Retinal pigment epithelial cell (primary cell): ENCODE measurements at regions not wholly inside any gene's neighbourhood (a gene's known extent, or its start where the extent isn't known, plus 50 kb on each side); places are given as distances from the start of the nearest gene placed in this dataset.

Experiments used
- DNase-seq: peaks from one replicate; pipeline ENCODE4 v3.0.0-alpha.2; 2010; ENCODE audit warnings: low read depth
- H3K4me3 ChIP-seq: 2 replicates; pipeline ENCODE4 v1.5.1; 2011; ENCODE audit warnings: mild to moderate bottlenecking, low read length, control low read depth, moderate library complexity
- CTCF ChIP-seq: conservative IDR thresholded peaks from 2 replicates; pipeline ENCODE4 v1.5.1; 2011; ENCODE audit warnings: low read depth, low read length, control low read depth, inconsistent platforms

DNA sequence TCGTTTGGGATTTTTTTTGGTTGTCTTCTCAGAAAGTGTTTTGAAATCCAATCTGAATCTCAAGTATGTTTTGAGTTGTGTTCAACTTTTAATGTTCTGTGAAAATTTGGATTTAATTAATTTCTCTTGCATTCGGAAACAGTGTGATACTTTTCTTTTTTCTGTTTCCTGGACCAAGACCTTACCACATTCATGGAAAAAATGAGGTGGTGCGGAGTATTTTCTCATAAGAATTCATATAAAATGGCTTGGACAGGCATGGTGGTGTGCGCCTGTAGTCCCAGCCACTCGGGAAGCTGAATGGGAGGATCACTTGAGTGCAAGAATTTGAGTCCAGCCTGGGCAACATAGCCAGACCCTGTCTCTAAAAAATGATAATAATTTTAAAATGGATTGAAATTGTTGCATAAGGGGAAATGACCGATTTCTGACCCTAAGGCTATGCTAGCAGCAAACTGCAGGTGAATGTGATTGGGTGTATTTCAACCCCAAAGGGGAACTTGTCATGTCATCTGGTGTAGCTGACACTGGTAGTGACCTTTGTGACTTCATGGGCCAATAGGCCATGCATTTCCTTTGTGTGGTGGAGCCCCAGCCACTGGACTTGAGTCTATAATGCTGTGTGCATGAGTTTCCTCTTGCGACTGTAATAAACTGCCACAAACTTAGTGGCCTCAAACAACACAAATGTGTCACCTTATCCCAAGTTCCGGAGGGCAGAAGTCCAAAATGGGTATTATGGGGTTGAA is 123.5 kb upstream of the RFLNA start:
- DNase-seq, result no peak
- H3K4me3 ChIP-seq, result no peak overlapping the region
- no peak for TF ChIP-seq CTCF

DNA sequence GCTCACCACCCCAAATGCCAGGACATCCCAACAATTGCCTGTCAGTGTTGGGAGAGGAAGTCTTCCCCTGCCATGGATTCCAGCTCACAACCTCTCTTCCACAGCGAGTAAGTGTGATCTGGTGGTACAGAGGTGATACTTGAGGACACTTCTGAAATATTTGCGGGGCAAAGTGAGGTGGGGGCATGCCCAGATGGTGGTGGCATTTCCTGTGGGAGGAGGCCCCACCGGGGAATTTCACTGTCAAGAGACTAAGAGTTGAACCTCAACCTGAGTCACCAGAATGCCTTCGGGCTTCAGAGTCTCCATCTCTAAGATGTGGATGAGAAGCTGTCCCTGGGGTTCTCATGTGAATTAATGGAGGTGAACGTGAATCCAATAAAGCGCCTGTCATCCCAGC is 122.3 kb upstream of the RFLNA start:
- H3K4me3 ChIP-seq, result no peak overlapping the region
- DNase-seq, result no peak

GRCh38 chr12:124173692-124174091 is 121.2 kb upstream of the RFLNA start:
- no peak overlapping the region for H3K4me3 ChIP-seq
- DNase-seq, result no peak
- TF ChIP-seq CTCF, result no peak

More for the DNA sequence above, 122.3 kb upstream of the RFLNA start:
- no peak for TF ChIP-seq CTCF

- DNase-seq, result no peak
- TF ChIP-seq CTCF, result no peak
- H3K4me3 ChIP-seq, result no peak overlapping the region
These were observed 120.2 kb upstream of the RFLNA start for GRCh38 chr12:124174451-124175348.

DNA sequence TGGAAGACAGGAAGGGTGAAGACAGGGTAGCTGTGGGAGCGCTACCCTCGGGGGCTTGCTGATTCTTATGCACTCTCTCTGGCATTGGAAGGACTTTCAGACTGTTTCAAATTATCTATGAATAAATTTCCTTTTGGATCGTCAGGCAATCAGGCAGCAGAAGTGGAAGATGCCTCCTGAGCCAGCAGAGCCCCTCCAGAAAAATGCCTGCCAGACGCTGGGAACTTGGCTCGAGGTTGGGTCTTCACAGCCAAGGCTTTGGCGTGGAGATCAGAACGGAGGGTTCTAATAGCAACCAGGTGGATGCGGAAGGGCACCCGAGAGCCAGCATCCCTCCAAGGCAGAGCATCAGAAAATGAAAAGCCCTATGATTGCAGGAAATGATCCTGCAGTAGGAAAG is 119.2 kb upstream of the RFLNA start:
- TF ChIP-seq CTCF, result no peak
- H3K4me3 ChIP-seq, result no peak overlapping the region
- no peak for DNase-seq

DNA sequence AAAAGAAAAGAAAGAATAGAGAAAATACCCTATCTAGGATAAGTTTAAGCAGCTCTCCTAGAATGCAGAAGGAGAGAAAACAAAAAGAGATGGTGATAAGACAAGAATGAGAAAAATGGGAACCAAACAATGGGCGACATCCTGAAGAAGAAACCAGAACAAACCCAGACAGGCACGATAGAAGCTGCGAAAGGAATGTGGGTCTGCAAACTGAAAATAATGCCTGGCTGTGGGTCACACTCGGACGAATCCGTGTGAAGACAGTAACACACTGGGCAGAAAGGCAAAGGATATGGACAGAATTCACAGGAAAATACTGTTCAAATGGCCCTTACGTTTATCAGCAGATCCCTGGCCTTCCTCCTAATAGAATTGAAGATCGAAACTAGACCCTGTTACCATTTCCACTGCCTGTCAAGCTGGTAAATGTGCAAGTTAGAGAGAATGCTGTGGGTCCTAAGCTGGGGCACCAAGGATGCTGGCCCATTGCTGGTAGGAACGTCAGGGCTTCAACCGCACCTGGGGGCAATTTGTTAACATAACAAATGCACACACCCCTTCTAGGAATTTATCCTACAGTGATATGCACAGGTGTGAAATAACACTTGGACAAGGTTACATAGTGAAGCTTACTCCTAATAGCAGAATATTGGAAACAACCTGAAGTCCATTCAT is 117.5 kb upstream of the RFLNA start:
- no peak overlapping the region for H3K4me3 ChIP-seq
- no peak for DNase-seq
- no peak for TF ChIP-seq CTCF
